GM12865 (cell line): ENCODE measurements at regions not wholly inside any gene's neighbourhood (a gene's known extent, or its start where the extent isn't known, plus 50 kb on each side); places are given as distances from the start of the nearest gene placed in this dataset.

ENCODE experiments used
- DNase-seq: peaks from one replicate; pipeline ENCODE4 v3.0.0; 2010; ENCODE audit warnings: low read depth
- H3K4me3 ChIP-seq: 2 replicates; pipeline ENCODE4 v1.5.1; 2011; ENCODE audit warnings: mild to moderate bottlenecking, low read depth, low read length, control low read depth
- CTCF ChIP-seq: IDR thresholded peaks from 2 replicates; pipeline ENCODE4 v1.5.1; 2011; ENCODE audit warnings: low read length, control low read depth, low read depth, inconsistent platforms; ENCODE audit not compliant: insufficient read depth; ENCODE audit errors: missing control alignments

GRCh38 chr3:177739461-177739860, 542.2 kb upstream of the TBL1XR1 start:
- DNase-seq, result no peak
- TF ChIP-seq CTCF, result no peak
- H3K4me3 ChIP-seq, result no peak overlapping the region

GRCh38 chr3:177740254-177740653, 543.0 kb upstream of the TBL1XR1 start:
- TF ChIP-seq CTCF, result no peak
- DNase-seq, result no peak

GRCh38 chr3:177742273-177742672, 545.0 kb upstream of the TBL1XR1 start:
- peak; percentile 73 for DNase-seq
- no peak for TF ChIP-seq CTCF

More at GRCh38 chr3:177740254-177740653, 543.0 kb upstream of the TBL1XR1 start:
- H3K4me3 ChIP-seq, result no peak overlapping the region

GRCh38 chr3:177743173-177743890, 546.0 kb upstream of the TBL1XR1 start:
- no peak for TF ChIP-seq CTCF
- no peak for DNase-seq
- no peak overlapping the region for H3K4me3 ChIP-seq

More at GRCh38 chr3:177742273-177742672, 545.0 kb upstream of the TBL1XR1 start:
- no peak overlapping the region for H3K4me3 ChIP-seq

- DNase-seq, result no peak
- H3K4me3 ChIP-seq, result no peak overlapping the region
- TF ChIP-seq CTCF, result no peak
Observed at GRCh38 chr3:177744873-177745606, 547.8 kb upstream of the TBL1XR1 start.

- DNase-seq, result no peak
- no peak for TF ChIP-seq CTCF
- H3K4me3 ChIP-seq, result no peak overlapping the region
Observed at GRCh38 chr3:177745607-177746005, 548.3 kb upstream of the TBL1XR1 start.
